ENCODE measurements at regions not wholly inside any gene's neighbourhood (a gene's known extent, or its start where the extent isn't known, plus 50 kb on each side); places are given as distances from the start of the nearest gene placed in this dataset.

GRCh38 chr1:187763976-187764375, 935.2 kb downstream of the PLA2G4A start:
- H2BK12ac ChIP-seq (ENCODE audit: low read length) = no peak overlapping the region
- no peaks in the 10 kb centered on the region for H3K36me3 ChIP-seq (ENCODE audit: control insufficient read depth in 1 of 2, insufficient read depth in 2 of 2, low read length in 2 of 2)
- no peak overlapping the region for H3K4me3 ChIP-seq (ENCODE audit: low read depth, low read length)
- no peaks in the 10 kb centered on the region for H3K9me3 ChIP-seq (ENCODE audit: insufficient read depth, low read depth, low read length)
- no CpG with 5 or more reads among the region's 4 CpGs for WGBS (ENCODE audit: extremely low coverage, insufficient coverage, insufficient read length)
- H3K14ac ChIP-seq (ENCODE audit: low read length) = no peak overlapping the region
- no peak overlapping the region for H2AFZ ChIP-seq (ENCODE audit: insufficient read depth, low read length, poor library complexity)
- H2AK5ac ChIP-seq (ENCODE audit: low read length) = no peak overlapping the region
- no peak overlapping the region for H3K27ac ChIP-seq (ENCODE audit: low read depth, low read length)
- H4K12ac ChIP-seq (ENCODE audit: low read depth, low read length) = no peak overlapping the region
- H4K8ac ChIP-seq (ENCODE audit: low read depth, low read length) = no peak overlapping the region
- H3K79me1 ChIP-seq (ENCODE audit: low read length) = no peaks in the 10 kb centered on the region
- H3K4ac ChIP-seq (ENCODE audit: low read depth, low read length) = no peak overlapping the region
- H3K9ac ChIP-seq (ENCODE audit: low read length) = no peak overlapping the region
- no peak overlapping the region for H3K4me2 ChIP-seq (ENCODE audit: low read length)
- H3K18ac ChIP-seq (ENCODE audit: low read length) = no peak overlapping the region
- no peaks in the 10 kb centered on the region for H3K27me3 ChIP-seq (ENCODE audit: insufficient read depth, low read length)
- H2BK5ac ChIP-seq (ENCODE audit: low read depth, low read length, poor library complexity) = no peak overlapping the region
- no peak for DNase-seq
- no peaks in the 10 kb centered on the region for H3K4me1 ChIP-seq (ENCODE audit: control insufficient read depth in 1 of 2, insufficient read depth in 2 of 2, low read length in 2 of 2)
- no peaks in the 10 kb centered on the region for H3K79me2 ChIP-seq (ENCODE audit: control insufficient read depth, insufficient read depth, low read length, poor library complexity)
- H4K91ac ChIP-seq (ENCODE audit: low read depth, low read length) = no peak overlapping the region
- no peak overlapping the region for H3K23ac ChIP-seq (ENCODE audit: low read length)
- H2BK120ac ChIP-seq (ENCODE audit: insufficient read depth, low read length, poor library complexity) = no peak overlapping the region

- no peak overlapping the region for H2BK120ac ChIP-seq (ENCODE audit: insufficient read depth, low read length, poor library complexity)
- no peak overlapping the region for H4K91ac ChIP-seq (ENCODE audit: low read depth, low read length)
- WGBS (ENCODE audit: extremely low coverage, insufficient coverage, insufficient read length) = no CpG with 5 or more reads among the region's 2 CpGs
- H3K4me1 ChIP-seq (ENCODE audit: control insufficient read depth in 1 of 2, insufficient read depth in 2 of 2, low read length in 2 of 2) = no peaks in the 10 kb centered on the region
- H2AFZ ChIP-seq (ENCODE audit: insufficient read depth, low read length, poor library complexity) = no peak overlapping the region
- no peaks in the 10 kb centered on the region for H3K9me3 ChIP-seq (ENCODE audit: insufficient read depth, low read depth, low read length)
- no peak overlapping the region for H3K9ac ChIP-seq (ENCODE audit: low read length)
- H3K36me3 ChIP-seq (ENCODE audit: control insufficient read depth in 1 of 2, insufficient read depth in 2 of 2, low read length in 2 of 2) = no peaks in the 10 kb centered on the region
- no peak overlapping the region for H3K4ac ChIP-seq (ENCODE audit: low read depth, low read length)
- H4K12ac ChIP-seq (ENCODE audit: low read depth, low read length) = no peak overlapping the region
- no peak overlapping the region for H3K23ac ChIP-seq (ENCODE audit: low read length)
- no peak overlapping the region for H2BK5ac ChIP-seq (ENCODE audit: low read depth, low read length, poor library complexity)
- H4K8ac ChIP-seq (ENCODE audit: low read depth, low read length) = no peak overlapping the region
- DNase-seq = no peak
- no peak overlapping the region for H2AK5ac ChIP-seq (ENCODE audit: low read length)
- H3K14ac ChIP-seq (ENCODE audit: low read length) = no peak overlapping the region
- no peaks in the 10 kb centered on the region for H3K79me1 ChIP-seq (ENCODE audit: low read length)
- no peaks in the 10 kb centered on the region for H3K27me3 ChIP-seq (ENCODE audit: insufficient read depth, low read length)
- H3K4me3 ChIP-seq (ENCODE audit: low read depth, low read length) = no peak overlapping the region
- no peak overlapping the region for H3K18ac ChIP-seq (ENCODE audit: low read length)
- no peak overlapping the region for H3K27ac ChIP-seq (ENCODE audit: low read depth, low read length)
- H3K4me2 ChIP-seq (ENCODE audit: low read length) = no peak overlapping the region
- H3K79me2 ChIP-seq (ENCODE audit: control insufficient read depth, insufficient read depth, low read length, poor library complexity) = no peaks in the 10 kb centered on the region
- H2BK12ac ChIP-seq (ENCODE audit: low read length) = no peak overlapping the region
Observed at GRCh38 chr1:187771396-187771795, 942.6 kb downstream of the PLA2G4A start.

DNA sequence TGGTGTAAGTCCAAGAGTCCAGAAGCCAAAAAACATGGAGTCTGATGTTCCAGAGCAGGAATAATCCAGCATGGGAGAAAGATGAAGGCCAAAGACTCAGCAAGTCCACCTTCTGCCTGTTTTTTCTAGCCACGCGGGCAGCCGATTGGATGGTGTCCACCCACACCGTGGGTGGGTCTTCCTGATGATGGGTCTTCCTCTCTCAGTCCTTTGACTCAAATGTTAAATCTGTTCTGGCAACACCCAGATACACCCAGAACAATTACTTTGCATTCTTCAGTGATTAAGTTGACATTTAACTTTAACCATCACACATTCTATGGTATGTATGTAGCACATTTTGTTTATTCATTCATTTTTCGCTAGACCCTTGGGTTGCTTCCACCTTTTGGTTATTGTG, 944.4 kb downstream of the PLA2G4A start:
- H3K23ac ChIP-seq (ENCODE audit: low read length) = no peak overlapping the region
- no peak overlapping the region for H3K27ac ChIP-seq (ENCODE audit: low read depth, low read length)
- H3K9me3 ChIP-seq (ENCODE audit: insufficient read depth, low read depth, low read length) = no peaks in the 10 kb centered on the region
- no peak overlapping the region for H2AFZ ChIP-seq (ENCODE audit: insufficient read depth, low read length, poor library complexity)
- H4K8ac ChIP-seq (ENCODE audit: low read depth, low read length) = no peak overlapping the region
- H3K79me2 ChIP-seq (ENCODE audit: control insufficient read depth, insufficient read depth, low read length, poor library complexity) = no peaks in the 10 kb centered on the region
- no peak overlapping the region for H3K4me3 ChIP-seq (ENCODE audit: low read depth, low read length)
- H2BK12ac ChIP-seq (ENCODE audit: low read length) = no peak overlapping the region
- no peak for DNase-seq
- H4K12ac ChIP-seq (ENCODE audit: low read depth, low read length) = no peak overlapping the region
- H4K91ac ChIP-seq (ENCODE audit: low read depth, low read length) = no peak overlapping the region
- H3K18ac ChIP-seq (ENCODE audit: low read length) = no peak overlapping the region
- H3K4ac ChIP-seq (ENCODE audit: low read depth, low read length) = no peak overlapping the region
- H2BK120ac ChIP-seq (ENCODE audit: insufficient read depth, low read length, poor library complexity) = no peak overlapping the region
- no CpG with 5 or more reads among the region's 5 CpGs for WGBS (ENCODE audit: extremely low coverage, insufficient coverage, insufficient read length)
- no peak overlapping the region for H3K4me2 ChIP-seq (ENCODE audit: low read length)
- H3K9ac ChIP-seq (ENCODE audit: low read length) = no peak overlapping the region
- H2BK5ac ChIP-seq (ENCODE audit: low read depth, low read length, poor library complexity) = no peak overlapping the region
- H3K36me3 ChIP-seq (ENCODE audit: control insufficient read depth in 1 of 2, insufficient read depth in 2 of 2, low read length in 2 of 2) = no peaks in the 10 kb centered on the region
- H3K14ac ChIP-seq (ENCODE audit: low read length) = no peak overlapping the region
- no peaks in the 10 kb centered on the region for H3K79me1 ChIP-seq (ENCODE audit: low read length)
- H3K4me1 ChIP-seq (ENCODE audit: control insufficient read depth in 1 of 2, insufficient read depth in 2 of 2, low read length in 2 of 2) = no peaks in the 10 kb centered on the region
- no peak overlapping the region for H2AK5ac ChIP-seq (ENCODE audit: low read length)
- H3K27me3 ChIP-seq (ENCODE audit: insufficient read depth, low read length) = no peaks in the 10 kb centered on the region

DNA sequence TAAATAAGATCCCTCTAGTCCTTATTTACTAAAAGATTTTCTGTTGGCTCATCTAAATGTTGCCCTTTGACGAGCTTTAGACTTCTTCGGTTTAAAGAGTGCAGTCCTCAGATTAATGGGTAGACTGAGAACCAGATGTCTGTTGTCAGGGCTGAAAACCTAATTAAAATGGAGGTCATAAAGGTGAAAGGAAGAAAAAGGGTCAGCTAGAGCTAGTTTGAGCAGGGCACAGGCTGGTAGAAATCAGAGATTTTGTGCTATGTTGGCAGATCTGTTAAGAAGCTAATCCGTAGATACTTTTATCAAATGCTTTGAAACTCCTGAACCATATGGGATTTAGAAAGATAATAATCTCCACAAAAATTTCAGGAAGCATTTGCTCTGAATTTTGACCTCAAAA, 959.0 kb downstream of the PLA2G4A start:
- no peak for DNase-seq
- no peak overlapping the region for H3K4me3 ChIP-seq (ENCODE audit: low read depth, low read length)
- H3K14ac ChIP-seq (ENCODE audit: low read length) = no peak overlapping the region
- no peak overlapping the region for H4K8ac ChIP-seq (ENCODE audit: low read depth, low read length)
- no peaks in the 10 kb centered on the region for H3K79me2 ChIP-seq (ENCODE audit: control insufficient read depth, insufficient read depth, low read length, poor library complexity)
- H3K9me3 ChIP-seq (ENCODE audit: insufficient read depth, low read depth, low read length) = no peaks in the 10 kb centered on the region
- H3K9ac ChIP-seq (ENCODE audit: low read length) = no peak overlapping the region
- no peak overlapping the region for H3K4ac ChIP-seq (ENCODE audit: low read depth, low read length)
- no peak overlapping the region for H2BK12ac ChIP-seq (ENCODE audit: low read length)
- no peak overlapping the region for H3K27ac ChIP-seq (ENCODE audit: low read depth, low read length)
- H3K79me1 ChIP-seq (ENCODE audit: low read length) = no peaks in the 10 kb centered on the region
- no CpG with 5 or more reads among the region's 3 CpGs for WGBS (ENCODE audit: extremely low coverage, insufficient coverage, insufficient read length)
- no peak overlapping the region for H3K18ac ChIP-seq (ENCODE audit: low read length)
- no peak overlapping the region for H2BK120ac ChIP-seq (ENCODE audit: insufficient read depth, low read length, poor library complexity)
- no peak overlapping the region for H4K12ac ChIP-seq (ENCODE audit: low read depth, low read length)
- H4K91ac ChIP-seq (ENCODE audit: low read depth, low read length) = no peak overlapping the region
- H3K27me3 ChIP-seq (ENCODE audit: insufficient read depth, low read length) = no peaks in the 10 kb centered on the region
- no peak overlapping the region for H3K23ac ChIP-seq (ENCODE audit: low read length)
- no peaks in the 10 kb centered on the region for H3K4me1 ChIP-seq (ENCODE audit: control insufficient read depth in 1 of 2, insufficient read depth in 2 of 2, low read length in 2 of 2)
- no peaks in the 10 kb centered on the region for H3K36me3 ChIP-seq (ENCODE audit: control insufficient read depth in 1 of 2, insufficient read depth in 2 of 2, low read length in 2 of 2)
- H3K4me2 ChIP-seq (ENCODE audit: low read length) = no peak overlapping the region
- H2AK5ac ChIP-seq (ENCODE audit: low read length) = no peak overlapping the region
- H2AFZ ChIP-seq (ENCODE audit: insufficient read depth, low read length, poor library complexity) = no peak overlapping the region
- H2BK5ac ChIP-seq (ENCODE audit: low read depth, low read length, poor library complexity) = no peak overlapping the region

All from trophoblast cell (in vitro differentiated cells and primary cell).